22Rv1 (cell line): ENCODE measurements at regions not wholly inside any gene's neighbourhood (a gene's known extent, or its start where the extent isn't known, plus 50 kb on each side); places are given as distances from the start of the nearest gene placed in this dataset.
"Not testable (repeated sequence)": the region's sequence is repeated elsewhere in the genome, so short reads cannot be mapped to it uniquely, and the experiment has no call there.

ENCODE experiments used
- ZFX ChIP-seq: fragments of 450-650 bp; IDR thresholded peaks from 2 replicates; pipeline ENCODE4 v1.6.1; 2017; ENCODE audit warnings: antibody characterized with exemption, borderline replicate concordance
- TF ChIP-seq, protein P1 (sequence below): fragments of 450-650 bp; IDR thresholded peaks from 2 replicates; pipeline ENCODE4 v1.5.1; 2017; ENCODE audit warnings: mild to moderate bottlenecking

DNA sequence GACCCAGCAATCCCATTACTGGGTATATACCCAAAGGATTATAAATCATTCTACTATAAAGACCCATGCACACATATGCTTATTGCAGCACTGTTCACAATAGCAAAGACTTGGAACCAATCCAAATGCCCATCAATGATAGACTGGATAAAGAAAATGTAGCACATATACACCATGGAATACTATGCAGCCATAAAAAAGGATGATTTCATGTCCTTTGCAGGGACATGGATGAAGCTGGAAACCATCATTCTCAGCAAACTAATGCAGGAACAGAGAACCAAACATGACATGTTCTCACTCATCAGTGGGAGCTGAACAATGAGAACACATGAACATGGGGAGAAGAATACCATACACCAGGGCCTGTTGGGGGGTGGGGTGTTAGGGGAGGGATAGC, 339.6 kb upstream of the KLHL4 start:
- TF ChIP-seq, protein P1, sequence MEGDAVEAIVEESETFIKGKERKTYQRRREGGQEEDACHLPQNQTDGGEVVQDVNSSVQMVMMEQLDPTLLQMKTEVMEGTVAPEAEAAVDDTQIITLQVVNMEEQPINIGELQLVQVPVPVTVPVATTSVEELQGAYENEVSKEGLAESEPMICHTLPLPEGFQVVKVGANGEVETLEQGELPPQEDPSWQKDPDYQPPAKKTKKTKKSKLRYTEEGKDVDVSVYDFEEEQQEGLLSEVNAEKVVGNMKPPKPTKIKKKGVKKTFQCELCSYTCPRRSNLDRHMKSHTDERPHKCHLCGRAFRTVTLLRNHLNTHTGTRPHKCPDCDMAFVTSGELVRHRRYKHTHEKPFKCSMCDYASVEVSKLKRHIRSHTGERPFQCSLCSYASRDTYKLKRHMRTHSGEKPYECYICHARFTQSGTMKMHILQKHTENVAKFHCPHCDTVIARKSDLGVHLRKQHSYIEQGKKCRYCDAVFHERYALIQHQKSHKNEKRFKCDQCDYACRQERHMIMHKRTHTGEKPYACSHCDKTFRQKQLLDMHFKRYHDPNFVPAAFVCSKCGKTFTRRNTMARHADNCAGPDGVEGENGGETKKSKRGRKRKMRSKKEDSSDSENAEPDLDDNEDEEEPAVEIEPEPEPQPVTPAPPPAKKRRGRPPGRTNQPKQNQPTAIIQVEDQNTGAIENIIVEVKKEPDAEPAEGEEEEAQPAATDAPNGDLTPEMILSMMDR: not testable (repeated sequence)
- not testable (repeated sequence) for TF ChIP-seq ZFX
